NCI-H1930 (cell line): ENCODE measurements at regions not wholly inside any gene's neighbourhood (a gene's known extent, or its start where the extent isn't known, plus 50 kb on each side); places are given as distances from the start of the nearest gene placed in this dataset.

Source experiments
- DNase-seq, 2 experiments: peaks; one replicate each; lab custom pipeline; 2025; lab: John Stamatoyannopoulos, UW

DNA sequence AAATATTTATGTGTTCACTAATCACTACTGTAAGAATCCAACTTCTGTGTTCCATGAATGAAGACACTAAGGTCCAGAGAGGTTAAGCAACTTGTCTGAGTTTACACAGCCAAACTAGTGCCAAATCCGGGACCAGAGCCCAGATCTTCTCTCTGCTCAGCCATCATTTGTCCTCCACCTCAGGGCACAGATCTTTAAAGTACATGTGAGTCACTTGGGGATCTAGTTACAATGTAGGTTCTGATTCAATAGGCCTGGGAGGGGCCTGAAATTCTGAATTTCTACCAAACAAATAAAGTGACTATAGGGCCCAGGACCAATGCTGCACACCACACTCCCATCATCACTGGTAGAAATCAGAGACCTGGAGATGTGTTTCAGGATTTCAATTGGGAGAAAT, 162.9 kb downstream of the GXYLT1 start:
- no peak for DNase-seq

- no peak for DNase-seq
Measured at GRCh38 chr12:41981013-41981412, 163.7 kb downstream of the GXYLT1 start.

- no peak for DNase-seq
Measured at GRCh38 chr12:41980390-41980789, 164.3 kb downstream of the GXYLT1 start.

GRCh38 chr12:41979574-41979973, 165.1 kb downstream of the GXYLT1 start:
- no peak for DNase-seq

DNA sequence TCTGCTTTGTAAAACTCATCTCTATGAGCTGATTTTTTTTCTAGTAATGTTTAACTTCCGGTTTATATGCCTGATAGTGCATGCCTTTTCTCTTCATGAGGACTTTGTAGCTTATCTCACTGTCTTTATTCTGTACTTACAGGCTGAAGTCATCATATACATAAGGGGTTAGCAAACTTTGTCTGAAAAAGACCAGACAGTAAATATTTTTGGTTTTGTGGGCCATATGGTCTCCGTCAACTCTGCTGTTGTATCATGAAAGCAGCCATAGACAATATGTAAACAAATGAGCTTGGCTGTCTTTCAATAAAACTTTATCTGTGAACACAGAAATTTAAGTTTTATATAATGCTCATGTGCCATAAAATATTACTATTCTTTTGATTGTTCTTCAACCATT, 172.1 kb downstream of the GXYLT1 start:
- DNase-seq: no peak

GRCh38 chr12:41972196-41972595, 172.5 kb downstream of the GXYLT1 start:
- no peak for DNase-seq

- no peak for DNase-seq
Measured at GRCh38 chr12:41970744-41971143, 173.9 kb downstream of the GXYLT1 start.

DNA sequence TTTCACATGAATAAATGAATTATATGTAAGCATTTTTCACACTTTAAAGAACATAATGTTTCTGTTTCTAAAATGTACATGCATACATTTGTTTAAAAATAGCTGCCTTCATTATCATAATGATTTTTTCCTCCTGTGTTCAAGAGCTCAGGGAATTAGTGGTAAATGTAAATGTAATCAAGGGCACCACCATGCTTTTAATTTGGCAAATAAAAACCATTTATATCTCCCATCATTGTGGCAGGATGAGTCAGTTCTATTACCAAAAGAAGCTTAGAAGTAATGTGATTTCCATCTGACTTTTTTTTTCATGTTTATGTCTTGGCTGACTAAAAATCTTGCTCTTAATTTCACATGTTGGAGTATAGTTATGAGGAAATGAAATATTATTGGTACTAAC, 176.1 kb downstream of the GXYLT1 start:
- no peak for DNase-seq

- DNase-seq: no peak
Measured at GRCh38 chr12:41967668-41968500, 176.8 kb downstream of the GXYLT1 start.

DNA sequence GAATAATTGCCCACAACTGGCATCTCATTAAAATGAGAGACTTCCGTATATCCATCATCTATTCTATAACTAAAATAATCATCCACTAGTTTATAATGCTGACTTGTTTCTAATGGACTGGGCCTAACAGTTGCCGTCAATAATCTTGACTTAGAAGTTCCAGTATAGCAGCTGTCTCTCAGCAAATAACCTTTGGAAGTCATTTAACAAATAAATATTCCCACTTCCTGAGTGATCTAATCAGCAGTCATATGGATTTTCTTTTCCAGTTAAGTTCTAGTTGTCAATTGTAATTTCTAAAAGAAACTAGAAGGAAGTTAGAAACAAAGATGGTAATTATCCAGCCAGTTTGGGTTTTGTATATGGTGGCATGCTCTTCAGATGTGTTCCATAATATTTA, 177.8 kb downstream of the GXYLT1 start:
- DNase-seq: no peak

- DNase-seq: no peak
Measured at GRCh38 chr12:41966001-41966400, 178.7 kb downstream of the GXYLT1 start.

DNA sequence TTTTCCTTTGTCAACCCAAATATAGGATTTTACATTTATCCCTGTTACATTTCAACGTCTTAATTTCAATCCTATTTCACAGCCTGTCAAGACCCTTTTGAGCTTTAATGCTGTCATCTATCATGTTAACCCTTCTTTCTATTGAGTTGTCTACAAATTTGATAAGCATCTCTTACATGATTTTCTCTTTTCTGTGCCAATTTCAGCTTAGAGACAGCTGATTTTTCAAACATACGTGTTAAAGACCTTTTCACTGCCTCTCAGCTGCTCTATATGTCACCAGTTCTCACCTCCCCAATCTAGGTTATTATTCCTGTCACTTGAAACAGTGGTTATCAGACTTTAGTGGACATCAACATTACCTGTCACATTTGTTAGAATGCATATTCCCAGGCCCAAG, 181.3 kb downstream of the GXYLT1 start:
- DNase-seq: no peak

DNA sequence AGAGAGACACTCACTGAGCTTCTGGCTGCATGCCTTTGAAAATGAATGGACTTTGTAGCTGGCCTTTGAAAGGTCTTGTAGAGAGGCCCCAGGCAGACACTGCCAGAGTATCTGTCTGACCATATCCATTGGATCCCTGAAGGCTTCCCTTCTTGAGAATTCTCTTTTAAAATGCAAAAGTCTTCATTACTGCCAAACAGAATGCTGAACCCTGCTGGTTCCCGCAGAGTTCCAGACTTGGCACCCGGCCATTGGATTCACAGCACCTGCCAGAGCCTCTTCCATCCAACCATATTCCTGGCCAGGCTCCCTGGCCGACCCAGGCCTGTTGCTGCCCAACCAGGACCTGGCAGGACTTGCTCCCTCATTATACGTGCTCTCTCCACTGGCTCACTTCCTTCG, 182.5 kb downstream of the GXYLT1 start:
- DNase-seq: no peak

- DNase-seq: no peak
Measured at GRCh38 chr12:41959271-41959670, 185.4 kb downstream of the GXYLT1 start.

GRCh38 chr12:41956353-41956752, 188.3 kb downstream of the GXYLT1 start:
- DNase-seq: no peak

- no peak for DNase-seq
Measured at GRCh38 chr12:41950455-41950854, 194.2 kb downstream of the GXYLT1 start.

DNA sequence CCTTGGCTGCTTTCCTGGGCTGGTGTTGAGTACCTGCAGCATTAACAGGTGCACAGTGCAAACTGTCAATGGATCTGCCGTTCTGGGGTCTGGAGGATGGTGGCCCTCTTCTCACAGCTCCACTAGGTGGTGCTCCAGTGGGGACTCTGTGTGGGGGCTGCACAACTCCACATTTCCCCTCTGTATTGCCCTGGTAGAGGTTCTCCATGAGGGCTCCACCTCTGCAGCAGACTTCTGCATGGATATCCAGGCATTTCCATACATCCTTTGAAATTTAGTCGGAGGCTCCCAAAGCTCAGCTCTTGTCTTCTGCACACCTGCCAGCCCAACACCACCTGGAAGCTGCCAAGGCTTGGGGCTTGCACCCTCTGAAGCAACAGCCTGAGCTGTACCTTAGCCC, 198.6 kb downstream of the GXYLT1 start:
- no peak for DNase-seq

DNA sequence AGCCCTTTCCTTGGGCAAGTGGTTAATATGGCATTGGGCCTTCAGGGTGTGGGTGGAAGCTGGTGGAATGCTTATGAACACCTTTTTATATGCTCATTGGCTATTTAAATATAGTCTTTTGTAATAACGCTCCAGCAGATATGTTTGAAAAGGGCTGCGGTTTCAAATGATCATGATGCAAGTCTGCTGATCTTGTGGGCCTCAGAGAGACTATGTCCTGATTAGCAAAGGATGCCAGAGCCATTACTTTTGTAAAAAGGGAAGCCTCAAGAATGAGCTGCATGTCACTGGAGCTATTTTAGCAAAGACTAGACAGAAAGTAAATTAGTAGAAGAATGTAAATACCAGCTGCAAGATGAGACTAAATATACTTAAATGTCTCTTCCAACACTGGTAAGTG, 200.5 kb downstream of the GXYLT1 start:
- no peak for DNase-seq

- DNase-seq: no peak
Measured at GRCh38 chr12:41943671-41944070, 201.0 kb downstream of the GXYLT1 start.

- no peak for DNase-seq
Measured at GRCh38 chr12:41942354-41942753, 202.3 kb downstream of the GXYLT1 start.

GRCh38 chr12:41941079-41941478, 203.6 kb downstream of the GXYLT1 start:
- no peak for DNase-seq

- DNase-seq: no peak
Measured at GRCh38 chr12:41940571-41940970, 204.1 kb downstream of the GXYLT1 start.

DNA sequence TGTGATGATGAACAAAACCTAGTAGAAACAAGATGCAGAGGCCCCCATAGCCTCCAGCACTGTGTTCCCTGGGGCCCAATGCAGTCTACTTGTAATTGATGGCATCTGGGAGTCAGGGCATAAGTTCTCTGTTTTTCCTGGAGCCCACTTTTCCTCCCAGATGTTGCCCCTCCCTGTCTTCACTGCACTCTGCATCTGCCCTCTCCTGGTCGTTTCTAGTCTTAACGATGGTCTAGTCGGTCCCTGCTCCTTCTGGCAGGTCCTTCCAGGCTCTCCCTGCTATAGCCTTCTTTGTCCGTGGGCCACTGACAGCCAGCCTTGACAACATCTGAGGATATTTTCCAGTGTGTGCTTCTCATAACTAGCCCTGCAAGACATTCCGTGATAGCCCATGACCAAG, 208.3 kb downstream of the GXYLT1 start:
- DNase-seq: no peak

GRCh38 chr12:41935911-41936310, 208.8 kb downstream of the GXYLT1 start:
- no peak for DNase-seq
